ENCODE measurements at regions not wholly inside any gene's neighbourhood (a gene's known extent, or its start where the extent isn't known, plus 50 kb on each side); places are given as distances from the start of the nearest gene placed in this dataset.

- intact Hi-C loops (cut with micrococcal nuclease), result no loop called here
- Histone ChIP-seq H3K9me3 (replicated peaks; ENCODE audit: control insufficient read depth, insufficient read depth, low read depth, low read length) (no peaks in the 10 kb centered on the region), H3K27ac (ENCODE audit: extremely low read depth, low read depth, low read length) (no peak overlapping the region), H3K27me3 (ENCODE audit: control insufficient read depth in 2 of 2, insufficient read depth in 2 of 2, low read length in 2 of 2) (peaks cover 0 to 20% of the 10 kb centered on the region in 2 experiments; a peak in 2 of 5 replicates), H4K20me1 (replicated peaks; ENCODE audit: control insufficient read depth, insufficient read depth, low read length) (no peaks in the 10 kb centered on the region), H2AFZ (ENCODE audit: low read depth, low read length) (no peak overlapping the region), H3K4me2 (ENCODE audit: insufficient read depth, low read length) (no peak overlapping the region), H3K4me3 (no peak overlapping the region), H3K36me3 (ENCODE audit: control insufficient read depth, insufficient read depth, low read length) (no peaks in the 10 kb centered on the region), H3K4me1 (replicated peaks in 1 of 2; ENCODE audit: control insufficient read depth in 2 of 2, insufficient read depth in 2 of 2, low read length in 2 of 2) (no peaks in the 10 kb centered on the region), H3K79me2 (ENCODE audit: control insufficient read depth, insufficient read depth, low read length) (no peaks in the 10 kb centered on the region), H3K9ac (ENCODE audit: insufficient read depth in 1 of 2, low read depth in 2 of 2, low read length in 2 of 2) (no peak overlapping the region), H3K9me1 (ENCODE audit: control insufficient read depth, insufficient read depth, low read length) (no peaks in the 10 kb centered on the region)
- no peak for ATAC-seq
- 2% methylated on average over 6 of the region's 6 CpGs for WGBS (ENCODE audit: insufficient coverage, low coverage, missing lambda C conversion rate)
- no peak for TF ChIP-seq MYC (IDR thresholded peaks at IDR 0.05; ENCODE audit: low read depth, low read length)
- no peak for TF ChIP-seq MYC (CRISPR knock-in tag; IDR thresholded peaks at IDR 0.05; ENCODE audit: borderline replicate concordance, low read depth)
- no peak for TF ChIP-seq VEZF1 (CRISPR knock-in tag; IDR thresholded peaks at IDR 0.05)
- no peak for TF ChIP-seq ZNF277 (CRISPR knock-in tag; IDR thresholded peaks at IDR 0.05; ENCODE audit: borderline replicate concordance)
- no peak for TF ChIP-seq ARID3A (IDR thresholded peaks at IDR 0.05; ENCODE audit: borderline replicate concordance, low read depth, low read length)
- TF ChIP-seq CHCHD3 (CRISPR knock-in tag; IDR thresholded peaks at IDR 0.05), result no peak
- POLR2A ChIA-PET, result no interaction called here
- DNase-seq (ENCODE audit: extremely low read depth in 1 of 4, low spot score in 3 of 4), result no peak
- no TSS peak for BruUV-seq (replicated peaks)
- no peak for FAIRE-seq
- in situ Hi-C loops (cut with MboI), result no loop called here
- CTCF ChIA-PET (ENCODE audit: low intra/inter-chr PET ratio), result no interaction called here
Observed at GRCh38 chr11:71156301-71156700, 96.1 kb downstream of the SHANK2 start.
